ENCODE measurements at regions not wholly inside any gene's neighbourhood (a gene's known extent, or its start where the extent isn't known, plus 50 kb on each side); places are given as distances from the start of the nearest gene placed in this dataset.
"Not testable (repeated sequence)": the region's sequence is repeated elsewhere in the genome, so short reads cannot be mapped to it uniquely, and the experiment has no call there.

DNA sequence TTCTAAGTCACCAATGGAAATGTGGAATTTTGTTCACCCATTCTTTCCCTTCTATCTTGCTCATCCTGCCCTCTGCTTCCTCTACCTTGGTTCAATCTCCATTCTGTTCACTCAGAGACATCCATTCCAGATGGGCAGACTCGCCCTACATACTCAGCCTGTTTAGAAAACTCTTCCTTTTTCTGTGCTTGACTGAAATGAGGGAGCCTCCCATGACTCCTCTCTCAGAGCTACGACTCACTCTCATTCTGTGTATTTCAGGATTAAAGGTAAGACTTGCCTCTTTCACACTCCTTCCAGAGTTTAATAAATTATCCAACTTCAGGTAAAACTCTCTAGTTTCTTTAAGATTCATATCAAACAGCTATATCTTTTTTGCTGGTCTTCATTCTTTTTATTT is 182.8 kb downstream of the HS3ST3A1 start:
- DNase-seq: no peak
- Histone ChIP-seq H3K4me3 (ENCODE audit: low read depth, low read length) (no peak overlapping the region), H3K36me3 (no peaks in the 10 kb centered on the region), H3K27me3 (no peaks in the 10 kb centered on the region), H3K9me3 (no peaks in the 10 kb centered on the region), H3K4me1 (no peaks in the 10 kb centered on the region; the same call in 1 of the 2 replicates)
- TF ChIP-seq, protein P1, sequence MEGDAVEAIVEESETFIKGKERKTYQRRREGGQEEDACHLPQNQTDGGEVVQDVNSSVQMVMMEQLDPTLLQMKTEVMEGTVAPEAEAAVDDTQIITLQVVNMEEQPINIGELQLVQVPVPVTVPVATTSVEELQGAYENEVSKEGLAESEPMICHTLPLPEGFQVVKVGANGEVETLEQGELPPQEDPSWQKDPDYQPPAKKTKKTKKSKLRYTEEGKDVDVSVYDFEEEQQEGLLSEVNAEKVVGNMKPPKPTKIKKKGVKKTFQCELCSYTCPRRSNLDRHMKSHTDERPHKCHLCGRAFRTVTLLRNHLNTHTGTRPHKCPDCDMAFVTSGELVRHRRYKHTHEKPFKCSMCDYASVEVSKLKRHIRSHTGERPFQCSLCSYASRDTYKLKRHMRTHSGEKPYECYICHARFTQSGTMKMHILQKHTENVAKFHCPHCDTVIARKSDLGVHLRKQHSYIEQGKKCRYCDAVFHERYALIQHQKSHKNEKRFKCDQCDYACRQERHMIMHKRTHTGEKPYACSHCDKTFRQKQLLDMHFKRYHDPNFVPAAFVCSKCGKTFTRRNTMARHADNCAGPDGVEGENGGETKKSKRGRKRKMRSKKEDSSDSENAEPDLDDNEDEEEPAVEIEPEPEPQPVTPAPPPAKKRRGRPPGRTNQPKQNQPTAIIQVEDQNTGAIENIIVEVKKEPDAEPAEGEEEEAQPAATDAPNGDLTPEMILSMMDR (IDR thresholded peaks at IDR 0.05; ENCODE audit: low read depth, low read length): no peak

DNA sequence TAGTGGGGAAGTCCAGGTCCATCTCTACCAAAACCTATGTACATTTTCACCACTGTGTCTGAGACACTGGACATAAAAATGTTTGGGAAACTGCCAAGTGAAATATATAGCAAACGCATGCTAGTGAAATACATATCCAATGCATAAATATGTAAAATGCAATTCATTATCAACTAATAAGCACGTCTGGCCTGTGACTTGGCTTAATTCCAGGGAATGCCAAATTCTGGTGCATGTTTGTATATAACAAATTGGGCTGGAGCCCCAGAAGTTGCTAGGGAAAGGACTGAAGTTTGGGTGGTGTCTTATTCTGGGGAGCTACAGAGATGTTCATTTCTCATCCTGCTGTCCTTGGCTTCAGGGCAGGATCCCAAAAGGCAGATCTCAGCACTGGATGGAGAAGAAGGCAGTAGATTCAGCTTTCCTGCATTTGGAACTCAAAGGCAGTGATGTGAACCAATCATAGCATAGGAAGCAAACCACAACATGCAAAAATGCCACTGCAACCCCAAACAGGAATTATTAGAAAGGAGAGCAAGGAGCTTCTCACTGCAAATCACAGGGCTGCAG is 184.3 kb downstream of the HS3ST3A1 start:
- Histone ChIP-seq H3K9me3 (no peaks in the 10 kb centered on the region), H3K27me3 (no peaks in the 10 kb centered on the region)
- TF ChIP-seq, protein P1 (IDR thresholded peaks at IDR 0.05; ENCODE audit: low read depth, low read length): no peak

DNA sequence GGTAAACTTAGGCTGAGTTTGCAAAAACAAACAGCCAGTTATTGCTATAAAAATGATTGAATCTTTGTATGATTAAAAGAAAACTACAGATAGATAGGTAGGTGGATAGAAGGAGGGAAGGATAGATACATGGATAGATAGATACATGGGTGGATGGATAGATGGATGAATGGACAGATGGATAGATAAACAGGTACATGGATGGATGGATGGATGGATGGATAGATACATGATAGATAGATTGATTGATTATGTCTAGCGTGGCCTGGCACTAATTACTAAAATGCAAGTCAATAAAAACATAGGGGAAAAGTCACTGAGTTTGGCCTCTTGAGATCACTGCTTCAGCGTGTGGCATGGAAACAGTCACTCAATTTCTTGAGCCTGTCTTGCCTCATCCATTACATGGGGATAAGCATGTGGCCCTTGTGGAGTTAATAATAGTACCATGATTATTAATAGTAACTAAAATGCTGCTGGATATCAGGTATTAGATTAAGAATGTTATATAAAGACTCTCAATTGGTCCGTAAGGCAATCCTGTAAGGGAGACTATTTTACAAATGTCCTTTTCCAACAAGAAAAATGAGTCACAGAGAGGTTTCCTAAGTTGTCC is 184.9 kb downstream of the HS3ST3A1 start:
- no peaks in the 10 kb centered on the region for H3K36me3 ChIP-seq
- TF ChIP-seq, protein P1 (IDR thresholded peaks at IDR 0.05; ENCODE audit: low read depth, low read length): no peak
- H3K9me3 ChIP-seq: no peaks in the 10 kb centered on the region
- no peaks in the 10 kb centered on the region for H3K27me3 ChIP-seq
- no peak for DNase-seq
- H3K4me3 ChIP-seq (ENCODE audit: low read depth, low read length): no peak overlapping the region
- H3K4me1 ChIP-seq: no peaks in the 10 kb centered on the region; the same call in 1 of the 2 replicates

More for the DNA sequence above, 184.3 kb downstream of the HS3ST3A1 start:
- no peaks in the 10 kb centered on the region for H3K36me3 ChIP-seq
- H3K4me1 ChIP-seq: no peaks in the 10 kb centered on the region; the same call in 1 of the 2 replicates
- DNase-seq: no peak
- H3K4me3 ChIP-seq (ENCODE audit: low read depth, low read length): no peak overlapping the region

DNA sequence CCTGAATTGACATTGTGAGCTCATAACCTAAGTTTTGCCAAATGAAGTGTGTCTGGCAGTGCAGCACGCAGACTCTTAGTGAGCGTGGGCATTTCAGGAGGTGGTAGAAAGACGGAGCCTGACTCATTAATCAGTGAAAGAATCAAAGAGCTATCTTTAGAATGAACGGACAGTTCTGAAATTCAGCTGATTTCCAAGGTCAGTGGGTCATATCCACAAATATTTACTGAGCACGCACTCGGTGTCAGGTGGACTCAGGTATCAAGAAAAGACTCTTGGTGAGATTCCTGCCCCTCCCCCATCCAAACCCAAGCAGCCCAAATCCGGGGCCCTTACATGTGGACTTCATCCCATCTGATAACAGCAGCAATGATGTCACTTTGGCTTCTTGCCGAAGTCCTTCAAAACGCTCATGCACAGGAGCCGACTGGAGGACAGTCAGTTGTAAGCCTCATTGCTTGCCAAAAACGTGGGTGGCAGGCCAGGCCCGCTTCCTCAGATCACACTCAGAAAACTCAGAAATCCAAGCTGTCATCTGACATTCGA is 185.8 kb downstream of the HS3ST3A1 start:
- no peaks in the 10 kb centered on the region; the same call in 1 of the 2 replicates for H3K4me1 ChIP-seq
- H3K4me3 ChIP-seq (ENCODE audit: low read depth, low read length): peak overlapping the region; percentile 32
- H3K36me3 ChIP-seq: no peaks in the 10 kb centered on the region
- H3K27me3 ChIP-seq: no peaks in the 10 kb centered on the region
- DNase-seq: peak; percentile 75
- TF ChIP-seq, protein P1 (IDR thresholded peaks at IDR 0.05; ENCODE audit: low read depth, low read length): 0 out of 2 replicates have a peak, but pooled peaks have one; percentile 6
- no peaks in the 10 kb centered on the region for H3K9me3 ChIP-seq

DNA sequence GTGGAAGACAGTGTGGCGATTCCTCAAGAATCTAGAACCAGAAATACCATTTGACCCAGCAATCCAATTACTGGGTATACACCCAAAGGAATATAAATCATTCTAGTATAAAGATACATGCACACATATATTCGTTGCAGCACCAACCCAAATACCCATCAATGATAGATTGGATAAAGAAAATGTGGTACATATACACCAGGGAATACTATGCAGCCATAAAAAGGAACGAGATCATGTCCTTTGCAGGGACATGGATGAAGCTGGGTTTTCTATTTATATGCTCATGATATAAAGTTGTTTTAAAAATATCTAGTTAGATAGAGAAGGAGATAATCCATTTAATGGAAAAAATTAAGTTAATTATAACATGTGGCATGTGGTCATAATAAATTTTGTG is 186.5 kb downstream of the HS3ST3A1 start:
- H3K4me1 ChIP-seq; H3K27me3 ChIP-seq; H3K9me3 ChIP-seq; H3K36me3 ChIP-seq; H3K4me3 ChIP-seq (ENCODE audit: low read depth, low read length); DNase-seq: not testable (repeated sequence)

DNA sequence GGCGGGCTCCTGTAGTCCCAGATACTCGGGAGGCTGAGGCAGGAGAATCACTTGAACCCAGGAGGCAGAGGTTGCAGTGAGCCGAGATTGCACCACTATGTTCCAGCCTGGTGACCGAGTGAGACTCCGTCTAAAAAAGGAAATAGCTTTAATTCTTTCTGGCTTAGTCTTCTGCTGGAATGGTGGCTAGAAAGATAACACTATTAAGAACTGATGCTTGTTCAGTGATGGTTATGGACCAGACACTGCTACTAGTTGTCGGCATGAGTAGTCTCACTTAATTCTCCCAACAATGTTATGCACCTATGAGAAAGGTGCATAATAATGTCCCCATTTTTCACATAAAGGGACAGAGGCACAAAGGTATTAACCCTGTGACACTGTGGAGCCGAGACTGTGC is 188.7 kb downstream of the HS3ST3A1 start:
- Histone ChIP-seq H3K9me3 (no peaks in the 10 kb centered on the region), H3K4me3 (ENCODE audit: low read depth, low read length) (no peak overlapping the region), H3K27me3 (no peaks in the 10 kb centered on the region), H3K4me1 (no peaks in the 10 kb centered on the region; the same call in 1 of the 2 replicates), H3K36me3 (no peaks in the 10 kb centered on the region)
- TF ChIP-seq, protein P1 (IDR thresholded peaks at IDR 0.05; ENCODE audit: low read depth, low read length): no peak
- DNase-seq: no peak
